ENCODE measurements at regions not wholly inside any gene's neighbourhood (a gene's known extent, or its start where the extent isn't known, plus 50 kb on each side); places are given as distances from the start of the nearest gene placed in this dataset.

DNA sequence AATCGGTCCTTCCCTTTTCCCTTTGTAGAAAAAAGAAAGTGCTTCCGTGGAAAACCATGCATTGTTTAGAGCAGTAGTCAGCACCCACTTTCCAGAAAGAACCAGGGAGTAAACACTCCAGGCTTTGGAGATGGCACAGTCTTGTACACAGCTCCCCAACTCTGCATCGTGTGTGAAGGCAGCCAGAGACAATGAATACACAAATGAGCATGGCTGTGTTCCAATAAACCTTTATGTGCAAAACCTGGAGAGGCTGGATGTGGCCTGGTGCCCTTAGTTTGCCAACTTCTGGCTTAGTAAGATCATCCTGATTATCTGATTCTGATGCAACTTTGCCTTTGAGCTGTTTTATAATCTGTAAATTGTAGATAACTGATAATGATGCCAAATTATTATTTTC is 463.4 kb upstream of the TMEM132C start:
- TF ChIP-seq, protein P1, sequence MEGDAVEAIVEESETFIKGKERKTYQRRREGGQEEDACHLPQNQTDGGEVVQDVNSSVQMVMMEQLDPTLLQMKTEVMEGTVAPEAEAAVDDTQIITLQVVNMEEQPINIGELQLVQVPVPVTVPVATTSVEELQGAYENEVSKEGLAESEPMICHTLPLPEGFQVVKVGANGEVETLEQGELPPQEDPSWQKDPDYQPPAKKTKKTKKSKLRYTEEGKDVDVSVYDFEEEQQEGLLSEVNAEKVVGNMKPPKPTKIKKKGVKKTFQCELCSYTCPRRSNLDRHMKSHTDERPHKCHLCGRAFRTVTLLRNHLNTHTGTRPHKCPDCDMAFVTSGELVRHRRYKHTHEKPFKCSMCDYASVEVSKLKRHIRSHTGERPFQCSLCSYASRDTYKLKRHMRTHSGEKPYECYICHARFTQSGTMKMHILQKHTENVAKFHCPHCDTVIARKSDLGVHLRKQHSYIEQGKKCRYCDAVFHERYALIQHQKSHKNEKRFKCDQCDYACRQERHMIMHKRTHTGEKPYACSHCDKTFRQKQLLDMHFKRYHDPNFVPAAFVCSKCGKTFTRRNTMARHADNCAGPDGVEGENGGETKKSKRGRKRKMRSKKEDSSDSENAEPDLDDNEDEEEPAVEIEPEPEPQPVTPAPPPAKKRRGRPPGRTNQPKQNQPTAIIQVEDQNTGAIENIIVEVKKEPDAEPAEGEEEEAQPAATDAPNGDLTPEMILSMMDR (IDR thresholded peaks at IDR 0.05), result no peak
- TF ChIP-seq POLR2A (IDR thresholded peaks at IDR 0.05), result no peak
